ENCODE measurements at regions not wholly inside any gene's neighbourhood (a gene's known extent, or its start where the extent isn't known, plus 50 kb on each side); places are given as distances from the start of the nearest gene placed in this dataset.

DNA sequence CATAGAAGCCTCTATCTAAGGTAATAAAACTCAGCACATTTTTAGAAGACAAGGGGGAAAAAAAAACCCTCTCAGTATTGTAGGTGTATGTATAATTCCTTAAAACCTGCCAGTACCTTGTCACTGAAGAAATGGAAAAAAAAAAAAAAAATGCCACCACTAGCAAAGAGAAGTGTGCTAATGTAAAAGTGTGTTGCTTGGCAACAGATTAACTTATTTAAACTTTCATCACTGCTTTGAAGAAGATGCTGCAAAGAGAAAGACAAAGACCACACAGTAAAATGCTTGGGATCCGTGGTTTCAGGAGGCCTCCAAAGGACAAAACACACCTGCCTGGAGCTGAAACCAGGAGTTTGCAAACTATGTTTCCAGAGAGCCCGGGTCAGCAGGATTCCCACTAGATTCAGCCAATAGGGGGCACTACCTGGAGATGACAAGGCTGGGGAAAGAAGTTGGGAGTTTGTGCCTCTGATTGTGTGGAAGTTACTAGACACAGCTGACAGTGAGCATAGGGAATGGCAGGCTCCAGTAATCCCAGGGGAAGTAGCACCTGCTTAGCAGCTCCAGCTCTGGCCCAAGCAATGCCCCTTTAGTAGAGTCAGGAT is 169.1 kb upstream of the TRIB2 start:
- DNase-seq (ENCODE audit: low read depth), result no peak
- TF ChIP-seq, protein P1, sequence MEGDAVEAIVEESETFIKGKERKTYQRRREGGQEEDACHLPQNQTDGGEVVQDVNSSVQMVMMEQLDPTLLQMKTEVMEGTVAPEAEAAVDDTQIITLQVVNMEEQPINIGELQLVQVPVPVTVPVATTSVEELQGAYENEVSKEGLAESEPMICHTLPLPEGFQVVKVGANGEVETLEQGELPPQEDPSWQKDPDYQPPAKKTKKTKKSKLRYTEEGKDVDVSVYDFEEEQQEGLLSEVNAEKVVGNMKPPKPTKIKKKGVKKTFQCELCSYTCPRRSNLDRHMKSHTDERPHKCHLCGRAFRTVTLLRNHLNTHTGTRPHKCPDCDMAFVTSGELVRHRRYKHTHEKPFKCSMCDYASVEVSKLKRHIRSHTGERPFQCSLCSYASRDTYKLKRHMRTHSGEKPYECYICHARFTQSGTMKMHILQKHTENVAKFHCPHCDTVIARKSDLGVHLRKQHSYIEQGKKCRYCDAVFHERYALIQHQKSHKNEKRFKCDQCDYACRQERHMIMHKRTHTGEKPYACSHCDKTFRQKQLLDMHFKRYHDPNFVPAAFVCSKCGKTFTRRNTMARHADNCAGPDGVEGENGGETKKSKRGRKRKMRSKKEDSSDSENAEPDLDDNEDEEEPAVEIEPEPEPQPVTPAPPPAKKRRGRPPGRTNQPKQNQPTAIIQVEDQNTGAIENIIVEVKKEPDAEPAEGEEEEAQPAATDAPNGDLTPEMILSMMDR (conservative IDR thresholded peaks at IDR 0.05; ENCODE audit: low read depth, low read length), result peak; percentile 8
- no peak overlapping the region for H3K4me3 ChIP-seq (ENCODE audit: low read depth, low read length)

DNA sequence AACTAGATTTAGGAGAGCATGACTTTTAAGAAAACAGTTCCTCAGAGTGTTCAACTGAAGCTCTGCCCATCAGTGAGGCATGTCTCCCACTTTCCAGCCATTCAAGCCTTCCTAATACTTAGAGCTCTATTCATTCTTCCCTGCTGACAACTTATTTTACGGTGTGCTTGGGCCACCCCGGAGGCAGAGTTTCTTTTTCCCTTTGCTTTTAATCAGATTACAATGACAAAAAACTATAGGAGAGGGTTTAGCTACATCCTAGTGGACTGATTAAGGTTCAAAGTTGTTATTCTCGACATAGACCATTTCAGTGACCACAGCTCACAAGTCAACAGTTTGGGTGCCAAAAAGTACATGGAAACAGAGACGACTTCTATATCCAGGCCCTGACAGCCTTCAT is 167.8 kb upstream of the TRIB2 start:
- DNase-seq (ENCODE audit: low read depth), result no peak
- H3K4me3 ChIP-seq (ENCODE audit: low read depth, low read length), result no peak overlapping the region
- TF ChIP-seq, protein P1 (conservative IDR thresholded peaks at IDR 0.05; ENCODE audit: low read depth, low read length), result no peak

DNA sequence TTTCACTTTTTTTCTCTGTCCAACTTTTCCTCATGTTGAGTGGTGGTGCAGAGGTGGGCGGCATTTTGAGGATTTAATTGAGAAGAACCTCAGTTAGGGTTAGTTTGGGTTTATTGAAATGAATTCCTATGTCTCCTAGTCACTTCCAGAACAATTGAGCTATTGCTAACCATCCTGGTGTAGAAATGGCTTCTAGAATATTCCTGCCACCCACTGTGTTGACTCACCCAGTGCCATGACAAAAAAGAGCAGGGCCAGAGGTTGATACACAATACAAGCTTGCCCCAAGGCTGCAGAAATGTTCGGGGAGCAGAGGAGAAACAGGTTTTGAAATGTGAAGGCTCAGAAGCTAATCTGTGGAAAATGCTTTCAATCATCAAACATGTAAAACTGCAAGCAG is 167.1 kb upstream of the TRIB2 start:
- TF ChIP-seq, protein P1 (conservative IDR thresholded peaks at IDR 0.05; ENCODE audit: low read depth, low read length), result no peak
- DNase-seq (ENCODE audit: low read depth), result peak; percentile 56

DNA sequence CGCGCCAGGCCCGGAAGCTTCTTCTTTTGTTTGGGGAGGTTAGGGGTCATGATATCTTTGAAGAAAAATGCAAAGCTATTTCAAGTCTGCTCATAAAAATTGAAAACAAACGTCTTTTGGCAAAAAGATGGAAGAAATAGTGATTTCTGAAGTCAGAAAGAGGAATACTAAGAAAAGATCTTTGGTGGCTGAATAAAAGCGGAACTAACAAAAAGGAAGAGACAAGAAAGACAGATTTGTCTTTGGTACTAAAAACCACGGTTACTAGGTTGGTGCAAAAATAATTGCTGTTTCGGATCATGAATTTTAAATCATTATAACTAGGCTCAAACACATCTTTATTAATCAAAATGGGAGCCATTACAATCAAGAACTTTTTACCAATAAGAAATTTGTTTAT is 164.6 kb upstream of the TRIB2 start:
- no peak for DNase-seq (ENCODE audit: low read depth)
- TF ChIP-seq, protein P1 (conservative IDR thresholded peaks at IDR 0.05; ENCODE audit: low read depth, low read length), result no peak
- H3K4me3 ChIP-seq (ENCODE audit: low read depth, low read length), result no peak overlapping the region

More for the DNA sequence above, 167.1 kb upstream of the TRIB2 start:
- H3K4me3 ChIP-seq (ENCODE audit: low read depth, low read length), result no peak overlapping the region

DNA sequence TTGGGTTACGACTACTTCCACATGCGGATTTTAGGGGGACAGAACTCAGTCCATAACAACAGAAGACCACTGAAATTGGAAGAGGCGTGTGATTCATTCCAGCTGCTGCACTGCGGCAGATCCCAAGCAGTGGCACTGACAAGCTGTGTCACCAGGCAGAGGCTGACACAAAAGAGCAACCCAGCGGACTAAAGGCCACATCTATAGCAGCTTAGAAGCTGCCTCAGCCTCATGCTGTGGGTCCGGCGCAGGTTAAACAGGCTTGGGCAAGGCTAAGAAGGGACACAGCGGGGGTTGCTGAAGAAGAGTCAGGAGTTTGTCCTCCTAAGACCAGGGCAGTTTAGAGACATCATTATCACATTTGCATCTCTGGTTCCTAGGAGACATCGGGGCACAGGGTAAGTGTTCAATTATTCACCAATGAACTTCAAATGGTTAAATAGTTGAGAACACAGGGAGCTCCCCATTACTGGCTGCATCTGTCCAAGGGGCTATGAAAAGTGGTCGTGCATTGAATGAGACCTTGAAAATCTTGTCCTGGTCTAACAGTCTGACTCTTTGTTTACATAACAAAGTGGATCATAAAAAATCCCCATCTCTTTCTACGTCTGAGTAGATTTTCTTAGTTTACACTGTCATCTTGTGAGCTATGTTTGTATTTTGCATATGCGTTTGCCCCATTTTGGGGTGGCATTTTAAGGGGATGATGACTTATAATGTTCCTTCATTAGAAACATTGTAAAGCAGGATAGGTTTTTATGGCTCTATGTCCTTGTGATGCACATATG is 162.3 kb upstream of the TRIB2 start:
- no peak for DNase-seq (ENCODE audit: low read depth)
- TF ChIP-seq, protein P1 (conservative IDR thresholded peaks at IDR 0.05; ENCODE audit: low read depth, low read length), result no peak

DNA sequence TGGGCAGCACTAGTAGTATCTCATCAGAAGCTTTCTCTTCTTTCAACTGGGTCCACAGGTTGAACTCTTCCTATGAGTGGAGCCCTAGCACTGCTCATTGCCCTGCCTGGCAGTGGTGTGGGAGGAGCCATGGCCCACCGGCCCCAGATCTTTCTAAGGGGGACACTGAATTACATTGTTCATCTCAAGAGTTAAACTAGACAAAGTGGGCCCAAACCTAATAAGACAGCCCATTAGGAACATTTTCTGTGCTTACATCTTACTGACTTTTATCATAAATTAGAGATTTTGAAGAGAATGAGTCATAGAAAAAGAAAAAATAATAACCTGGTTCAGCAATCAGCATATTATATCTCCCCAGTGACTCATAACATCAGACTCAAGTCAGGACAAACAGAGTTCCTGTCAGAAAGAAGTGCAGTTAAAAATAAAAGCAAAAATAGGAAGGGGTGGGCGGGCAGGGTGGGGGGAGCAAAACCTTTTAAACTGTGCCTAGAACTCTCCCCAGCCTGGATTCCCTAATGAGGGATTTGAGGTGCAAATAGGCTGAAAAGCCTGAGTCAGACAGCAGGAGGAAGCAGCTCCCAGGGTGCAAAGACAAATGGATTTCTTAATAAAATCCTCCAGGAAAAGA is 161.6 kb upstream of the TRIB2 start:
- H3K4me3 ChIP-seq (ENCODE audit: low read depth, low read length), result no peak overlapping the region
- DNase-seq (ENCODE audit: low read depth), result peak; percentile 76
- TF ChIP-seq, protein P1 (conservative IDR thresholded peaks at IDR 0.05; ENCODE audit: low read depth, low read length), result peak; percentile 29

More for the DNA sequence above, 162.3 kb upstream of the TRIB2 start:
- no peak overlapping the region for H3K4me3 ChIP-seq (ENCODE audit: low read depth, low read length)

Data from choroid plexus epithelial cell (primary cell).